PFSK-1 (cell line): ENCODE measurements at regions not wholly inside any gene's neighbourhood (a gene's known extent, or its start where the extent isn't known, plus 50 kb on each side); places are given as distances from the start of the nearest gene placed in this dataset.

Experiments used
- FOXP2 ChIP-seq: optimal IDR thresholded peaks from 2 replicates; pipeline ENCODE3; 2011; ENCODE audit warnings: borderline replicate concordance, control low read depth, inconsistent platforms; ENCODE audit not compliant: insufficient read depth; ENCODE audit errors: extremely low read length, extremely low read depth
- POLR2AphosphoS5 ChIP-seq: IDR thresholded peaks from 2 replicates; pipeline ENCODE4 v1.6.1; 2012; ENCODE audit warnings: low read depth, mild to moderate bottlenecking, control low read depth, low read length, moderate library complexity
- REST ChIP-seq, 2 experiments: IDR thresholded peaks; 2 replicates each; pipeline versions ENCODE4 v1.6.1 to v1.8.0; 2011 to 2012; ENCODE audit warnings: low read depth in 2 of 2, low read length in 2 of 2, control low read depth in 1 of 2, inconsistent platforms in 1 of 2, mild to moderate bottlenecking in 1 of 2, moderate library complexity in 1 of 2; ENCODE audit not compliant: insufficient read depth in 1 of 2
- SIN3A ChIP-seq: IDR thresholded peaks from 2 replicates; pipeline ENCODE4 v1.6.1; 2012; ENCODE audit warnings: mild to moderate bottlenecking, low read length, moderate library complexity, borderline replicate concordance; ENCODE audit not compliant: insufficient read depth
- TAF1 ChIP-seq: IDR thresholded peaks from 2 replicates; pipeline ENCODE4 v1.6.1; 2012; ENCODE audit warnings: low read length, control low read depth, borderline replicate concordance; ENCODE audit not compliant: insufficient read depth

GRCh38 chr5:163877865-163878264 is 372.4 kb downstream of the MAT2B start:
- TF ChIP-seq SIN3A, result no peak
- TF ChIP-seq TAF1, result no peak
- no peak for TF ChIP-seq FOXP2
- no peak for TF ChIP-seq REST (IDR thresholded peaks at IDR 0.05; ENCODE audit: insufficient read depth in 1 of 2, low read depth in 2 of 2, low read length in 2 of 2)
- TF ChIP-seq POLR2AphosphoS5, result no peak

- no peak for TF ChIP-seq REST (IDR thresholded peaks at IDR 0.05; ENCODE audit: insufficient read depth in 1 of 2, low read depth in 2 of 2, low read length in 2 of 2)
- TF ChIP-seq POLR2AphosphoS5, result no peak
- no peak for TF ChIP-seq SIN3A
- TF ChIP-seq FOXP2, result no peak
- no peak for TF ChIP-seq TAF1
Measured at GRCh38 chr5:163878490-163878889, 373.1 kb downstream of the MAT2B start.

- TF ChIP-seq POLR2AphosphoS5 (no peak), REST (IDR thresholded peaks at IDR 0.05; ENCODE audit: insufficient read depth in 1 of 2, low read depth in 2 of 2, low read length in 2 of 2) (no peak), FOXP2 (no peak), SIN3A (no peak), TAF1 (no peak)
Measured at GRCh38 chr5:163880302-163880701, 374.9 kb downstream of the MAT2B start.

GRCh38 chr5:163885117-163885516 is 379.7 kb downstream of the MAT2B start:
- TF ChIP-seq POLR2AphosphoS5 (no peak), FOXP2 (no peak), REST (IDR thresholded peaks at IDR 0.05; ENCODE audit: insufficient read depth in 1 of 2, low read depth in 2 of 2, low read length in 2 of 2) (no peak), SIN3A (no peak), TAF1 (no peak)

GRCh38 chr5:163887854-163888253 is 382.4 kb downstream of the MAT2B start:
- no peak for TF ChIP-seq POLR2AphosphoS5
- no peak for TF ChIP-seq REST (IDR thresholded peaks at IDR 0.05; ENCODE audit: insufficient read depth in 1 of 2, low read depth in 2 of 2, low read length in 2 of 2)
- TF ChIP-seq TAF1, result no peak
- TF ChIP-seq FOXP2, result no peak
- TF ChIP-seq SIN3A, result no peak
